DND-41 (cell line): ENCODE measurements at regions not wholly inside any gene's neighbourhood (a gene's known extent, or its start where the extent isn't known, plus 50 kb on each side); places are given as distances from the start of the nearest gene placed in this dataset.
"Not testable (repeated sequence)": the region's sequence is repeated elsewhere in the genome, so short reads cannot be mapped to it uniquely, and the experiment has no call there.

ENCODE experiments used
- CTCF ChIP-seq: IDR thresholded peaks from 2 replicates; pipeline ENCODE4 v1.5.1; 2012; ENCODE audit warnings: borderline replicate concordance, low read length, moderate library complexity, mild to moderate bottlenecking; ENCODE audit not compliant: poor library complexity, severe bottlenecking; ENCODE audit errors: extremely low read depth
- EZH2 ChIP-seq: IDR thresholded peaks from 3 replicates; pipeline ENCODE4 v1.6.1; 2012; ENCODE audit warnings: borderline replicate concordance, low read depth, mild to moderate bottlenecking, moderate library complexity, low read length, inconsistent platforms; ENCODE audit not compliant: severe bottlenecking

DNA sequence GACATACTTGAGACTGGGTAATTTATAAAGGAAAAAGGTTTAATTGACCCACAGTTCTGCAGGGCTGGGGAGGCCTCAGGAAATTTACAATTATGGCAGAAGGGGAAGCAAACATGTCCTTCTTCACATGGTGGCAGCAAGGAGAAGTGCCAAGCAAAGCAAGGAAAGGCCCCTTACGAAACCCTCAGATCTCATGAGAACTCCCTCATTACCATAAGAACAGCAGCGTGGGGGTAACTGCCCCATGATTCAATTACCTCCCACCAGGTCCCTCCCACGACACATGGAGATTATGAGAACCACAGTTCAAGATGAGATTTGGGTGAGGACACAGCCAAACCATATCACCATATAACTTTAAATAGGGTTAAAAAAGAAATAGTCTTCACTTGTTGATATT is 502.9 kb downstream of the PID1 start:
- TF ChIP-seq CTCF, EZH2: not testable (repeated sequence)
